ENCODE measurements at regions not wholly inside any gene's neighbourhood (a gene's known extent, or its start where the extent isn't known, plus 50 kb on each side); places are given as distances from the start of the nearest gene placed in this dataset.

GRCh38 chr2:162888652-162889051 lies 50.1 kb upstream of the KCNH7 start:
- no peaks in the 10 kb centered on the region for H3K36me3 ChIP-seq
- no peak overlapping the region for H3K27ac ChIP-seq
- H3K9me3 ChIP-seq, result no peaks in the 10 kb centered on the region
- no peak overlapping the region for H3K4me3 ChIP-seq
- ATAC-seq (ENCODE audit: insufficient number of reproducible peaks, low FRiP score, low read depth) (no peak), DNase-seq (ENCODE audit: low spot score) (no peak)
- no peaks in the 10 kb centered on the region for H3K4me1 ChIP-seq (ENCODE audit: control insufficient read depth in 1 of 2, low read depth in 2 of 2)
- no peaks in the 10 kb centered on the region for H3K27me3 ChIP-seq (replicated peaks; ENCODE audit: insufficient read depth)
- TF ChIP-seq CTCF (IDR thresholded peaks at IDR 0.05), result no peak

All from thoracic aorta (tissue), 2 donors.